ENCODE measurements at regions not wholly inside any gene's neighbourhood (a gene's known extent, or its start where the extent isn't known, plus 50 kb on each side); places are given as distances from the start of the nearest gene placed in this dataset.

- TF ChIP-seq, protein P1, sequence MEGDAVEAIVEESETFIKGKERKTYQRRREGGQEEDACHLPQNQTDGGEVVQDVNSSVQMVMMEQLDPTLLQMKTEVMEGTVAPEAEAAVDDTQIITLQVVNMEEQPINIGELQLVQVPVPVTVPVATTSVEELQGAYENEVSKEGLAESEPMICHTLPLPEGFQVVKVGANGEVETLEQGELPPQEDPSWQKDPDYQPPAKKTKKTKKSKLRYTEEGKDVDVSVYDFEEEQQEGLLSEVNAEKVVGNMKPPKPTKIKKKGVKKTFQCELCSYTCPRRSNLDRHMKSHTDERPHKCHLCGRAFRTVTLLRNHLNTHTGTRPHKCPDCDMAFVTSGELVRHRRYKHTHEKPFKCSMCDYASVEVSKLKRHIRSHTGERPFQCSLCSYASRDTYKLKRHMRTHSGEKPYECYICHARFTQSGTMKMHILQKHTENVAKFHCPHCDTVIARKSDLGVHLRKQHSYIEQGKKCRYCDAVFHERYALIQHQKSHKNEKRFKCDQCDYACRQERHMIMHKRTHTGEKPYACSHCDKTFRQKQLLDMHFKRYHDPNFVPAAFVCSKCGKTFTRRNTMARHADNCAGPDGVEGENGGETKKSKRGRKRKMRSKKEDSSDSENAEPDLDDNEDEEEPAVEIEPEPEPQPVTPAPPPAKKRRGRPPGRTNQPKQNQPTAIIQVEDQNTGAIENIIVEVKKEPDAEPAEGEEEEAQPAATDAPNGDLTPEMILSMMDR (IDR thresholded peaks at IDR 0.05; ENCODE audit: low read depth, low read length, missing input control) = no peak
- TF ChIP-seq RXRA (IDR thresholded peaks at IDR 0.05) (no peak), YY1 (IDR thresholded peaks at IDR 0.05) (no peak), RAD21 (IDR thresholded peaks at IDR 0.05) (no peak), SP1 (IDR thresholded peaks at IDR 0.05) (no peak), ATF3 (IDR thresholded peaks at IDR 0.05) (no peak), JUND (IDR thresholded peaks at IDR 0.05) (no peak), MAX (IDR thresholded peaks at IDR 0.05) (no peak), EGR1 (IDR thresholded peaks at IDR 0.05; ENCODE audit: low read depth in 2 of 2) (no peak), TAF1 (conservative IDR thresholded peaks at IDR 0.05) (no peak), GABPA (IDR thresholded peaks at IDR 0.05 in 1 of 2, conservative IDR thresholded peaks at IDR 0.05 in 1 of 2) (no peak)
- TF ChIP-seq, protein P2, sequence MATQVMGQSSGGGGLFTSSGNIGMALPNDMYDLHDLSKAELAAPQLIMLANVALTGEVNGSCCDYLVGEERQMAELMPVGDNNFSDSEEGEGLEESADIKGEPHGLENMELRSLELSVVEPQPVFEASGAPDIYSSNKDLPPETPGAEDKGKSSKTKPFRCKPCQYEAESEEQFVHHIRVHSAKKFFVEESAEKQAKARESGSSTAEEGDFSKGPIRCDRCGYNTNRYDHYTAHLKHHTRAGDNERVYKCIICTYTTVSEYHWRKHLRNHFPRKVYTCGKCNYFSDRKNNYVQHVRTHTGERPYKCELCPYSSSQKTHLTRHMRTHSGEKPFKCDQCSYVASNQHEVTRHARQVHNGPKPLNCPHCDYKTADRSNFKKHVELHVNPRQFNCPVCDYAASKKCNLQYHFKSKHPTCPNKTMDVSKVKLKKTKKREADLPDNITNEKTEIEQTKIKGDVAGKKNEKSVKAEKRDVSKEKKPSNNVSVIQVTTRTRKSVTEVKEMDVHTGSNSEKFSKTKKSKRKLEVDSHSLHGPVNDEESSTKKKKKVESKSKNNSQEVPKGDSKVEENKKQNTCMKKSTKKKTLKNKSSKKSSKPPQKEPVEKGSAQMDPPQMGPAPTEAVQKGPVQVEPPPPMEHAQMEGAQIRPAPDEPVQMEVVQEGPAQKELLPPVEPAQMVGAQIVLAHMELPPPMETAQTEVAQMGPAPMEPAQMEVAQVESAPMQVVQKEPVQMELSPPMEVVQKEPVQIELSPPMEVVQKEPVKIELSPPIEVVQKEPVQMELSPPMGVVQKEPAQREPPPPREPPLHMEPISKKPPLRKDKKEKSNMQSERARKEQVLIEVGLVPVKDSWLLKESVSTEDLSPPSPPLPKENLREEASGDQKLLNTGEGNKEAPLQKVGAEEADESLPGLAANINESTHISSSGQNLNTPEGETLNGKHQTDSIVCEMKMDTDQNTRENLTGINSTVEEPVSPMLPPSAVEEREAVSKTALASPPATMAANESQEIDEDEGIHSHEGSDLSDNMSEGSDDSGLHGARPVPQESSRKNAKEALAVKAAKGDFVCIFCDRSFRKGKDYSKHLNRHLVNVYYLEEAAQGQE (IDR thresholded peaks at IDR 0.05) = no peak
Measured at GRCh38 chr13:54660277-54660676, 1631.7 kb downstream of the OLFM4 start.
